CD1c-positive myeloid dendritic cell (primary cell): ENCODE measurements at regions not wholly inside any gene's neighbourhood (a gene's known extent, or its start where the extent isn't known, plus 50 kb on each side); places are given as distances from the start of the nearest gene placed in this dataset.

Experiments
- DNase-seq: peaks from one replicate; pipeline ENCODE4 v3.0.0-alpha.2; 2016; ENCODE audit errors: extremely low spot score

DNA sequence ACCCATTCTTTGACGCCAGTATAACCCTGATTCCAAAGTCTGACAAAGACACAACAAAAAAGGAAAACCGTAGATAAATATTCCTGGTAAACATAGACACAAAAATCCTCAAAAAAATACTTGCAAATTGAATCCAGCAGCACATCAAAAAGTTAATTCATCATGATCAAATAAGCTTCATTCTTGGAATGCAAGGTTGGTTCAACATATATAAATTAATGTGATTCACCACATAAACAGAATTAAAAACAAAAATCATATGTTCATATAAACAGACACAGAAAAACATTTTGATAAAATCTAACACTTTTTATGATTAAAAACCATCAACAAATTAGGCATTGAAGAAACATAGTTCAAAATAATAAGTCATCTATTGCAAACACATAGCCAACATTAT lies 324.2 kb upstream of the TRPC7 start:
- DNase-seq = no peak

GRCh38 chr5:136686192-136686872 lies 321.0 kb upstream of the TRPC7 start:
- no peak for DNase-seq

- DNase-seq = no peak
Measured at GRCh38 chr5:136682986-136683385, 317.6 kb upstream of the TRPC7 start.

DNA sequence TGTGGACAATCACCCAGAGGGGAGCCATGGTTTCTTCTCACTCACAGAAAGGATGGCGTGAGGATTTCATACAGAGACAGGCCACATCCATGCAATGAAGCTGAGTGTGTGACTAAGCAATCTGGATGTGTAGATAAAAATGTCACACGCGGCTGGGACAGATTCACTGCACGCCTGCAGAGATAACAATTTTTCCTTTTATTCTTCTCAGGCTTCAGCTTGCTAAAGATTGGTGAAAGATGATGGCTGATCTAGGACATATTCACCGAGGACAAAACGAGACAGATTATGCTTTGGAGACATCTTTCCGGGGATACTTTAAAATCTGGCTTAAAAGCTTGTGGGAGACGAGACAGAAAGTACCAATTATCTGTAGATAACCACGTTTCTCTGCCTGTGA lies 313.9 kb upstream of the TRPC7 start:
- DNase-seq = no peak

DNA sequence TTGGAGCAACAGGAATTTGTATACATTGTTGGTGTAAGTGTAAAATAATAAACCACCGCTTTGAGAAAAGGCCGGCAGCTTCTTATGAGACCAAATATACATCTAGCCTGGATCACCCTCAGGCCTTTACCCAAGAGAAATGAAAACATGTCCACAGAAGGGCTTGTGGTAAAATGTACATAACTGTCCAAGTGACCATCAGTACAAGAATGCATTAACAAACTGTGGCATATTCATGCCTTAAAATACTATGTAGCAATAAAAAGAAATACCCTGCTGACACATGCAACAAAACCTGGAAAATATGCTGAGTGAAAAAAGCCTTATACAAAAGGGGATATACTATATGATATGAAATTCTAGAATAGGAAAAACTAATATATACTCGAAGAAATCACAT lies 311.9 kb upstream of the TRPC7 start:
- DNase-seq = no peak

- DNase-seq = no peak
Measured at GRCh38 chr5:136676685-136677084, 311.3 kb upstream of the TRPC7 start.

DNA sequence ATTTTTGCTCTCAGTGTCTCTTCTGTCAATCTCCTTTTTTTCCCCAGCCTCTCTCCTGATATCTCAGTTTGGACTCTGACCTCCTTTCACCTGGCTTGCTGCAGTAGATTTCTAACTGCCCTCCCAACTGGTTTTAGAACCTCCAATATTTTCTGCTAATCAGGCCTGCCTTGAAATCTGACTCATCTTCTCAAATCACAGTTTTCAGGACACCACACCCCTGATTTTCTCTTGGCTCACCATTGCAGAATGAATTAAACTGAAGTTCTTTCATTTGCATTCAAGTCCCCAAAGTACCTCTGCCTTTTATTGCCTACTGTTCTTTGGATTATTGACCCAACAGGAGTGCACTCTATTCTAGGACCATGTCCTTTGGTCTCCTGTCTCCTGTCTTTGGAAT lies 310.4 kb upstream of the TRPC7 start:
- DNase-seq = no peak

DNA sequence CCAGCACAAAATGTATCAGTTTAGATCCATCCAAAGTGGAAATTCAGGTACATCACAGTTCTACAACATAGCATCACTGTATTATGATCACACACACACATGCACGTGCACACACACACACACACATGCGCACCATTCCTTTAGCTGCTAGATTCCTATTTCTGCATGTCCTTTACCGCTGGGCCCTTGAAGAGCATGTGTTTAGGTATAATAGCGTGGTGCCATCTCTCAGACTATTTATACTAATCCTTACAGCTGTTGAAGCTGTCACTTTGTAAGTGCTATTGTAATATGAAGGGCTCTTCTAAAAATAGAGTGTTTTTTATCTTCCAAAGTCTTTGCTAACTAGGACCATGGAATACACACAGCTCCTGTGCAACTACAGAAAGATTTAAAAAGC lies 308.8 kb upstream of the TRPC7 start:
- no peak for DNase-seq

DNA sequence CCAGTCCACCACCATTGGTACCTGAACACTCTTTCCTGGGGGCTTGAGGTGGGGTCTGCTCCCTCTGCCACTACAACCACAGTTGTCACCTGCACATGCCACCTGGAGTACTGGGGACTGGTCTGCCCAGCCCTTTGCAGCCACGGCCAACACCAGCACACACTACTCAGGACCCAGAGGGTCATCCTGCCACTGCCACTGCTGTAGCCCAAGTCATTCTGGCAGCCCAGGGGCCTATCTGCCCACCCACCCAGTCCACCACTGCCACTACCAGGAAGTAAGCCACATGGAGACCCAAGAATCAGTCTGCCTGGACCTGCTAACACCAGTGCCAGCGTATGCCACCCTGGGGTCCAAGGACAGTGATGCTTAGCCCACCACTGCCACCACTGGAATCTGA lies 302.4 kb upstream of the TRPC7 start:
- no peak for DNase-seq

- no peak for DNase-seq
Measured at GRCh38 chr5:136666970-136667620, 301.8 kb upstream of the TRPC7 start.

GRCh38 chr5:136665331-136665730 lies 300.0 kb upstream of the TRPC7 start:
- DNase-seq = no peak

DNA sequence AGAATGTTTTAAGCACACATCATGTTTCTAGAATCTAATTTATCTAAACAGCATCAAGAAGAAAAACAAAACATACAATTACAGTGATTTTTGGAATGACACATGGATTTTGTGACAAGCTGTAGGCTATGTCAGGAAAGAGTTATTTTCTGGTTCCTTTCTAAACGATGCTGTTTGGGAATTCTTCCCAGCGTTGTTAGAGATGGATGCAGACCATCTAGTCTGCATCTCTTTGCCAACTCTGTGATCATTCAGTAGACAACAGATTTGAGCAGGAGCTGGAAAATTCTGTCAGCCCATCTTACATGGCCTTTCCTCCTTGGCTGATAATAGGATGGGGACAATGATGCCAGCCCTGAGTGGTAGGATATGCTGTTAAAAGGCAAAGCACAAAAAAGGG lies 295.7 kb upstream of the TRPC7 start:
- DNase-seq = no peak

DNA sequence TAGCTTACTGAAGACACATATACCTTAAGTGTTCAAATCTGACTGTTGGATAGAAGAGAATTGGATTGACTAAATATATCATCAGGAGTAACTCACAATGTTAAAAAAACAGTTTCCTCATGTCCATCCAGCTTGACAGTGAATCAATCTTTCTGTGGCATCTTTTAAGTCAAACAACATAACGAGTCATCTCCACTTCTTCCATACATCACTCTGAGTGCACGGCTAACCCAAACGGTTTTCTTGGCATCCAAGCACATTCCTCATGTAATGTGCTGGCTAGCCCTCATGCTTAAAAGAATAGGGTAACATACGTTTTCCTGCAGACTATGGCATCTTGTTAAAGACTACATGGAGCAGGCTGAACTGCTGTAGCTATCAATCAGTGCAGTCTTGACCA lies 291.5 kb upstream of the TRPC7 start:
- no peak for DNase-seq

DNA sequence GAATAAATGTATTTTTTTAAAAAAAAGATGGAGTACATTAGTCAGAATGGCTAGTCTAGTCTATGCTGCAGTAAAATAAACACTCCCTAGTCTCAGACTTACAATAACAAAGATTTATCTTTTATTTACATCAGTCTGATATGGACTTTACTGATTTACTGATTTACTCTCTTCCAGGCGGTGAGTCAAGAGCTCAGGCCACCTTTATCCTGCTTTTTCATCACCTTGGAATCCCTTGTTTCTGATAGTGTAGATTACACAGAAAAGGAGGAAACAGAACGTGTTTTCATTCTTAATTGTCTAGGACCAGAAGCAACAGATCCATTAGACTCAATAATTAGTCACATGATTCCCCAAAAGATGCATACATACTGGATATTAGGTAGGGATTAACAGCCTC lies 290.1 kb upstream of the TRPC7 start:
- DNase-seq = no peak

DNA sequence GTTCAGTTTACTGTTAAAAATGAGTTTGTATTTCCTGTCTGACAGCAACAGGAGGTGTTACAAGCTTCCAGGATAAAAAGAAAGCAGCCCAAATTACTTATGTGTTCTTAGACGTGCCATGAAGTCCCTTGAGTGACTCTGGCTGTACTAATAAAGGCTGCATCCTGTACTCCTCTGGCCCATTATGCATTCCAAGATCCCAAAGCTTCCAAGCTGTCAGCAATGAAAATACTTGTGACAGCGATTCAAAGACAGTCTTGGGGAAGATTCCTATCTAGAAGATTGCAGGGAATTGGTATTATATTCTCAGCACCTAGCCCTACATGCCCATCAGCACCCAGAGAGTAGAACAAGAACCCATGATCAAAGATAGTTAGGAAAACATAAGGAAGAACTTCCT lies 281.6 kb upstream of the TRPC7 start:
- DNase-seq = no peak

DNA sequence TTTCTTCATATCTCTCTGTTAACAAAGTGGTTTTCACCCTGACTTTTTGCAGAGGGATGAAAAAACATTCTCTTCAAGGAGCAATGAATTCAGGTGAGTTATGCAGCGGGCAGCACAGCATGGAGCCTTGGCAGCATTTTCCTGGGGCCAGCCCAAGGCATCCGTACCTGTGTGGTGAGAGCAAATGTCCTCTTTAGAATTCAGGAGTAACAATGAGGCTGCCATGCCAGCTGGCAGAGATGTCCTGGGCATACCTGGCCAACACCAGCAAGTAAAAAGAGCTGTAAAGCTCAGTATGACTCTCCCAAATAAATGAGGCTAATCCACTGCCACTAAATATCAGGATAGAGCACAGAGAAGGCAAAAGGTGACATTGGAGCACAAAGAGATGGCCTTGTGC lies 277.6 kb upstream of the TRPC7 start:
- no peak for DNase-seq

GRCh38 chr5:136639616-136640015 lies 274.3 kb upstream of the TRPC7 start:
- no peak for DNase-seq

DNA sequence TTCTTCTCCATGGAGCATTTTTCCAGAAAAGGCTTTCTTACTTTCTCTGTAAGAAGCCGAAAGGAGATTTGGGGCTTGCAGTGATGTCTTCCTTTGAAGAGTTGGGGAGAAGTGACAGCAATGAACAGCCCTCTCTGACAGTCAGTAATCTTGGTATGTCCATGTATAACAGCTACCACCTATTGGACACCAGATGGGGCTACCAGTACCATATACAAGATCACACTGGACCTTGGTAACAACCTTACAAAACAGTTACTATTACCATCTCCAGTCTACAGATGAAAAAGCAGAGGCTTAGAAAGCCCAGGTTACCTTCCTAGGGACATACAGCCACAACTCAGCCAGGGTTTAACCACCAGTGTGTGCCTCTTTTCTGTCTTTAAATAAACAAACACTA lies 272.7 kb upstream of the TRPC7 start:
- no peak for DNase-seq

DNA sequence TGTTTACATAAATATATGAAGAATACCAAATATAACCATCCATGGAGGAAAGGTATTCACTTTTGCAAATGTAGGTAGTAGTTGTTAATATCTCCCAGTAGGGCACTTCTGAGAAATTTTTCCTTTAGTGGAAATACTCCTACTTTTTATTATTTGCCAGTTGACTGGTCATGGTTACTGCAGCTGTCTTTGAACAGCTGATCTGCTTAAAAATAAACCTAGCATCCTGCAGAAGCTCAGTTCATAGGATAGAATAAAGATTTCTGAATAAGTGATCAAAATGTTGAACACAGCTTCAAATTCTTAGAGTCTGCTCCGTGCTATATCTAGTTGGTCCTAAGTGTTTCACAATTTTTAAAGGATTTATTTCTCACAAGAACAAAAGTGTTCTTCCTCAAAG lies 270.7 kb upstream of the TRPC7 start:
- no peak for DNase-seq

DNA sequence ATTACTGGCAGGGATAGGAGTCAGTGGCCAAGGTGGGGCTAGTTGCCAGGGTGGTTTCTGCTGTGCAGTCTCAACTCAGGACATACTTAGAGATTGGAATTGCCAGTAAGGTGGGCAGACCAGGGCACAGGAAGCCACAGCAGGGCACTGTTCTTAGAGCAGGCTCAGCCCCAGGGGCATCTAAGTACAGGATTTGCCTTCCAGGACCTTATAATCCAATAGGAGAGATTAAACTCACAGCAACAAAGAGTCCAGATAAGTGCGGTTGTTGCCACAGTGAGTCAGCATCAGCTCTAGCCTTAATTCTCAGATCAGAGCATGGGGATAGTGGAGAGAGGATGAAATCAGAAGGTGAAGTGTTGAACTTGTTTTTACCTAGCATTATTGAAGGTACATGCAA lies 265.8 kb upstream of the TRPC7 start:
- no peak for DNase-seq

GRCh38 chr5:136629125-136629792 lies 263.9 kb upstream of the TRPC7 start:
- no peak for DNase-seq

GRCh38 chr5:136626531-136626930 lies 261.2 kb upstream of the TRPC7 start:
- no peak for DNase-seq

- no peak for DNase-seq
Measured at GRCh38 chr5:136622747-136623146, 257.4 kb upstream of the TRPC7 start.
